AG04450 (cell line): ENCODE measurements at regions not wholly inside any gene's neighbourhood (a gene's known extent, or its start where the extent isn't known, plus 50 kb on each side); places are given as distances from the start of the nearest gene placed in this dataset.

Source experiments
- CTCF ChIA-PET: fragments of 300-600, 350-600 bp; formaldehyde crosslinking; extraction: SDS; loops from one replicate; lab custom pipeline; 2022; ENCODE audit warnings: antibody characterized with exemption, inconsistent platforms; lab: Charles Lee
- POLR2A ChIA-PET: fragments of 350-600 bp; formaldehyde crosslinking; extraction: SDS; loops from one replicate; lab custom pipeline; 2021; ENCODE audit warnings: antibody characterized with exemption, inconsistent platforms; lab: Yijun Ruan, JAX
- DNase-seq: peaks from one replicate; pipeline ENCODE4 v3.0.0-alpha.2; 2011; ENCODE audit warnings: low read depth, low spot score
- H3K27ac ChIP-seq: one replicate; pipeline ENCODE4 v1.5.1; 2012; ENCODE audit warnings: low read depth, low read length, control low read depth
- H3K27me3 ChIP-seq: one replicate; pipeline ENCODE4 v1.6.0; 2012; ENCODE audit warnings: low read length; ENCODE audit not compliant: control insufficient read depth, insufficient read depth
- H3K4me3 ChIP-seq: 2 replicates; pipeline ENCODE4 v1.5.1; 2011; ENCODE audit warnings: mild to moderate bottlenecking, low read depth, low read length, control low read depth
- H3K9me3 ChIP-seq: 2 replicates; pipeline ENCODE4 v1.5.1; 2012; ENCODE audit warnings: low read length; ENCODE audit not compliant: control insufficient read depth, insufficient read depth
- TF ChIP-seq, protein P1 (sequence below): IDR thresholded peaks from 2 replicates; pipeline ENCODE4 v1.5.1; 2011; ENCODE audit warnings: low read depth, low read length, control low read depth, inconsistent platforms

DNA sequence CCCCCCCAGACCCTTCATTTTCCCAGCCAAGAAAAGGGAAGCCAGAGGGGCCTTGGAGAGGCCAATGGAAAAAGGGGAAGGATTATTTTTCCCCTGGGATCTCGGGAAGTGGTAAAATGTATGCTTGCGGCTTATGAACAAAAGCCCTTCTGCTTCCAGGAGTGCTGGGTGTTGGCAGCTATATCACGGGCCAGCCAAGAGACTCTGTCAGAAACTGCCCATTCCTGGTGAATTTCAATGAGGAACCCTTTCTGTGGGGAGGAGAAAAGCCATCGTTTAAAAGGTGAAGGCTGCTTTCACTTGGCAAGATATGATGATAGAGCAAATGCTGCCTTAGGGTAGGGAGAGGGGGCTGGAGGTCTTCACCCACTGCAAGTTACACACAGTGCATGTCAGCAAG lies 69.7 kb upstream of the ZC3H12A start:
- TF ChIP-seq, protein P1, sequence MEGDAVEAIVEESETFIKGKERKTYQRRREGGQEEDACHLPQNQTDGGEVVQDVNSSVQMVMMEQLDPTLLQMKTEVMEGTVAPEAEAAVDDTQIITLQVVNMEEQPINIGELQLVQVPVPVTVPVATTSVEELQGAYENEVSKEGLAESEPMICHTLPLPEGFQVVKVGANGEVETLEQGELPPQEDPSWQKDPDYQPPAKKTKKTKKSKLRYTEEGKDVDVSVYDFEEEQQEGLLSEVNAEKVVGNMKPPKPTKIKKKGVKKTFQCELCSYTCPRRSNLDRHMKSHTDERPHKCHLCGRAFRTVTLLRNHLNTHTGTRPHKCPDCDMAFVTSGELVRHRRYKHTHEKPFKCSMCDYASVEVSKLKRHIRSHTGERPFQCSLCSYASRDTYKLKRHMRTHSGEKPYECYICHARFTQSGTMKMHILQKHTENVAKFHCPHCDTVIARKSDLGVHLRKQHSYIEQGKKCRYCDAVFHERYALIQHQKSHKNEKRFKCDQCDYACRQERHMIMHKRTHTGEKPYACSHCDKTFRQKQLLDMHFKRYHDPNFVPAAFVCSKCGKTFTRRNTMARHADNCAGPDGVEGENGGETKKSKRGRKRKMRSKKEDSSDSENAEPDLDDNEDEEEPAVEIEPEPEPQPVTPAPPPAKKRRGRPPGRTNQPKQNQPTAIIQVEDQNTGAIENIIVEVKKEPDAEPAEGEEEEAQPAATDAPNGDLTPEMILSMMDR, result no peak
- H3K9me3 ChIP-seq, result no peaks in the 10 kb centered on the region
- H3K4me3 ChIP-seq, result no peak overlapping the region
- no peaks in the 10 kb centered on the region for H3K27me3 ChIP-seq
- no peak overlapping the region for H3K27ac ChIP-seq
- CTCF ChIA-PET, result no interaction called here
- DNase-seq, result no peak
- POLR2A ChIA-PET, result no interaction called here

GRCh38 chr1:37410105-37410504 lies 64.3 kb upstream of the ZC3H12A start:
- ChIA-PET POLR2A (no interaction called here), CTCF (interaction anchor here (1.3 kb wide), 1 partner anchor 24 kb away, joined by 5 read pairs; no protein-coding TSS in a partner anchor)

DNA sequence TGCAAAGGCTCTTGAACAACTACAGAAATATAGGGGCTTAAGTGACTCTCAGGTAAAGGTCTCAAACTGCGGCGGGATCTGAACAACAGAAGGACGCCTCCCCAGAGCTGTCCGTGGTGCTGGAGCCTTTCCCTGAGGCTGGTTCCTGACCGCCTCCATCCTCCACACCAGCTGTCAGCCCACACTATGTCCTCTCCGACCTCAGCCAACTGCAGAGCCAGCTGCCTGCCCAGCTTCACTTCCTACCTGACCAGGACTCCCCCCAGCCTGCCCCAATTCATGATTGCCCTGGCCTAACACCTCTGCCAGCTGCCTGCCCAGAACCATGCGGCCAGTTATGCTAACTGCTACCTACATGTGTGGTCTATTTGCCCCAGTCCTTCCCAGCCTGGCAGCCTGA lies 63.6 kb upstream of the ZC3H12A start:
- Histone ChIP-seq H3K27ac (no peak overlapping the region), H3K27me3 (no peaks in the 10 kb centered on the region), H3K9me3 (no peaks in the 10 kb centered on the region), H3K4me3 (no peak overlapping the region)
- DNase-seq, result no peak
- POLR2A ChIA-PET, result no interaction called here
- CTCF ChIA-PET, result interaction anchor here (0.6 to 1.3 kb wide), 2 partner anchors 23 to 193 kb away, joined by 3 to 5 read pairs; no protein-coding TSS in a partner anchor
- TF ChIP-seq, protein P1, result no peak

More at GRCh38 chr1:37410105-37410504, 64.3 kb upstream of the ZC3H12A start:
- Histone ChIP-seq H3K27me3 (no peaks in the 10 kb centered on the region), H3K4me3 (no peak overlapping the region), H3K9me3 (no peaks in the 10 kb centered on the region), H3K27ac (no peak overlapping the region)
- no peak for DNase-seq
- TF ChIP-seq, protein P1, result no peak

DNA sequence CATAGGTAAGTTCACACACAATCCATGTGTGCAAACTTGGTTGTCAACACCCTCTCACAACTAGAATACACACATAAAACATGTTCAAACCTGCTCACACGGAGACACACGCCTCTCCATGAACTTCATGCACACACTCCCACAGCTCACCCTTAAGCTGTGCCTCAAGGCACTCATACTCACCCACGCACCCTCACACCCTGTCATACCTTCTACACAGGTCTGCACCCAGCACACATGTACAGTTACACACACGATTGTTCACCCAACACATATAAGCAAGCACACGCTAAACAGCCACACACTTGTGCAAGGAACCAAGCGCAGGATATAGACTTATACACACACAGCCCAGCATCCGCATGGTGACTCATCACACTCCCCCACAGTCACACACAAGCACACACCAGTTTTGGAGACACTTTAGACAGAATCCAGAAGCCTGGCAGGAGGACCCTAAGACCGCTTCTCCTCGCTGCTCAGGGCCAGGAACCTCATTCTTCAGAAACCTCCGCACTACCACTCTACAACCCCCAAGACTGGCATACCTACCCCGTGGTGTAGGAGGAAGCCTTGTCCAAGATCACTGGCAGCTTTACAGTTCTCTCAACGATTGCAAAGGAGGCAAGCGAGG lies 58.7 kb upstream of the ZC3H12A start:
- TF ChIP-seq, protein P1, result no peak
- CTCF ChIA-PET, result no interaction called here
- Histone ChIP-seq H3K27ac (no peak overlapping the region), H3K9me3 (no peaks in the 10 kb centered on the region), H3K27me3 (no peaks in the 10 kb centered on the region), H3K4me3 (no peak overlapping the region)
- POLR2A ChIA-PET, result no interaction called here
- no peak for DNase-seq

- POLR2A ChIA-PET, result interaction anchor here (0.7 kb wide), 1 partner anchor 23 kb away, joined by 4 read pairs; no protein-coding TSS in a partner anchor
- no peaks in the 10 kb centered on the region for H3K9me3 ChIP-seq
Measured at GRCh38 chr1:37420456-37420855, 53.9 kb upstream of the ZC3H12A start.

More at GRCh38 chr1:37420456-37420855, 53.9 kb upstream of the ZC3H12A start:
- CTCF ChIA-PET, result interaction anchor here (0.7 to 1.4 kb wide), 2 partner anchors 14 to 844 kb away, joined by 4 to 7 read pairs; no protein-coding TSS in a partner anchor
- TF ChIP-seq, protein P1, result no peak
- Histone ChIP-seq H3K27me3 (no peaks in the 10 kb centered on the region), H3K4me3 (no peak overlapping the region), H3K27ac (no peak overlapping the region)
- DNase-seq, result no peak
